ENCODE measurements at regions not wholly inside any gene's neighbourhood (a gene's known extent, or its start where the extent isn't known, plus 50 kb on each side); places are given as distances from the start of the nearest gene placed in this dataset.

- no peak overlapping the region for H3K4me3 ChIP-seq (ENCODE audit: low read depth, poor library complexity, severe bottlenecking)
- no peak for TF ChIP-seq POLR2A (IDR thresholded peaks at IDR 0.05)
- TF ChIP-seq, protein P1, sequence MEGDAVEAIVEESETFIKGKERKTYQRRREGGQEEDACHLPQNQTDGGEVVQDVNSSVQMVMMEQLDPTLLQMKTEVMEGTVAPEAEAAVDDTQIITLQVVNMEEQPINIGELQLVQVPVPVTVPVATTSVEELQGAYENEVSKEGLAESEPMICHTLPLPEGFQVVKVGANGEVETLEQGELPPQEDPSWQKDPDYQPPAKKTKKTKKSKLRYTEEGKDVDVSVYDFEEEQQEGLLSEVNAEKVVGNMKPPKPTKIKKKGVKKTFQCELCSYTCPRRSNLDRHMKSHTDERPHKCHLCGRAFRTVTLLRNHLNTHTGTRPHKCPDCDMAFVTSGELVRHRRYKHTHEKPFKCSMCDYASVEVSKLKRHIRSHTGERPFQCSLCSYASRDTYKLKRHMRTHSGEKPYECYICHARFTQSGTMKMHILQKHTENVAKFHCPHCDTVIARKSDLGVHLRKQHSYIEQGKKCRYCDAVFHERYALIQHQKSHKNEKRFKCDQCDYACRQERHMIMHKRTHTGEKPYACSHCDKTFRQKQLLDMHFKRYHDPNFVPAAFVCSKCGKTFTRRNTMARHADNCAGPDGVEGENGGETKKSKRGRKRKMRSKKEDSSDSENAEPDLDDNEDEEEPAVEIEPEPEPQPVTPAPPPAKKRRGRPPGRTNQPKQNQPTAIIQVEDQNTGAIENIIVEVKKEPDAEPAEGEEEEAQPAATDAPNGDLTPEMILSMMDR (IDR thresholded peaks at IDR 0.05), result no peak
- WGBS, 2 donors, result 81 to 87% methylated on average over 3 of the region's 3 CpGs
- intact Hi-C loops (cut with DNase I; ENCODE audit: low total_unique reads), result no loop called here
- no peak for DNase-seq (ENCODE audit: low spot score in 2 of 2)
These were observed 84.2 kb upstream of the SLC2A1 start for GRCh38 chr1:43042773-43043457.

- no peak for DNase-seq (ENCODE audit: low spot score in 2 of 2)
- TF ChIP-seq, protein P1 (IDR thresholded peaks at IDR 0.05), result no peak
- no peak overlapping the region for H3K4me3 ChIP-seq (ENCODE audit: low read depth, poor library complexity, severe bottlenecking)
- intact Hi-C loops (cut with DNase I; ENCODE audit: low total_unique reads), result no loop called here
- WGBS, 2 donors, result 95 to 98% methylated on average over 4 of the region's 4 CpGs
These were observed 83.5 kb upstream of the SLC2A1 start for GRCh38 chr1:43042127-43042526.

DNA sequence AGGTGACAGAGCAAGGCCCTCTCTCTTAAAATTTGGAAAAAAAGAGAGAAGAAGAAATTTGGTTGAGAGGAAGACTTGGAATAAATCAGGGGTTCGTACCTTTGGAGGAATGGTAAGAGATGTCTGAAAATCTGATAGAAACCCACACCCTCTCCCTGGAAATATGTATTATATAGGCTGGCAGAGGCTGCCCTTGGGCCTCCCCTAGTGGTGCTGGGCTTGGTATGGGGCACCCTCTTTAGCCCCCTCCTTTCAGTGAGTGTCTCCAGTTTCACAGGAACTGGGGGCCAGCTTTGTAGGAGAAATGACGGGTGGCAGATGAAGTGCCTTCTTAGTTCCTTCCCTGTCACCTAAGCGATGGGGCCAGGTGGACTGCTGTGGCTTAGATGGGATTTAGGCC lies 82.9 kb upstream of the SLC2A1 start:
- intact Hi-C loops (cut with DNase I; ENCODE audit: low total_unique reads), result no loop called here
- no peak for DNase-seq (ENCODE audit: low spot score in 2 of 2)
- TF ChIP-seq POLR2A (IDR thresholded peaks at IDR 0.05), result no peak
- TF ChIP-seq, protein P1 (IDR thresholded peaks at IDR 0.05), result no peak
- H3K4me3 ChIP-seq (ENCODE audit: low read depth, poor library complexity, severe bottlenecking), result no peak overlapping the region
- WGBS, 2 donors, result 93 to 97% methylated on average over 3 of the region's 3 CpGs

GRCh38 chr1:43039228-43040055 lies 80.8 kb upstream of the SLC2A1 start:
- TF ChIP-seq, protein P1 (IDR thresholded peaks at IDR 0.05), result no peak
- TF ChIP-seq POLR2A (IDR thresholded peaks at IDR 0.05), result no peak
- H3K4me3 ChIP-seq (ENCODE audit: low read depth, poor library complexity, severe bottlenecking), result no peak overlapping the region
- DNase-seq (ENCODE audit: low spot score in 2 of 2), result no peak
- WGBS, 2 donors, result 65 to 66% methylated on average over 14 of the region's 14 CpGs
- intact Hi-C loops (cut with DNase I; ENCODE audit: low total_unique reads), result no loop called here

- no peak for DNase-seq (ENCODE audit: low spot score in 2 of 2)
- intact Hi-C loops (cut with DNase I; ENCODE audit: low total_unique reads), result no loop called here
- H3K4me3 ChIP-seq (ENCODE audit: low read depth, poor library complexity, severe bottlenecking), result no peak overlapping the region
- 88 to 92% methylated on average over 9 of the region's 9 CpGs for WGBS, 2 donors
- TF ChIP-seq, protein P1 (IDR thresholded peaks at IDR 0.05), result no peak
- no peak for TF ChIP-seq POLR2A (IDR thresholded peaks at IDR 0.05)
These were observed 79.7 kb upstream of the SLC2A1 start for GRCh38 chr1:43038232-43038935.
